ENCODE measurements at regions not wholly inside any gene's neighbourhood (a gene's known extent, or its start where the extent isn't known, plus 50 kb on each side); places are given as distances from the start of the nearest gene placed in this dataset.

DNA sequence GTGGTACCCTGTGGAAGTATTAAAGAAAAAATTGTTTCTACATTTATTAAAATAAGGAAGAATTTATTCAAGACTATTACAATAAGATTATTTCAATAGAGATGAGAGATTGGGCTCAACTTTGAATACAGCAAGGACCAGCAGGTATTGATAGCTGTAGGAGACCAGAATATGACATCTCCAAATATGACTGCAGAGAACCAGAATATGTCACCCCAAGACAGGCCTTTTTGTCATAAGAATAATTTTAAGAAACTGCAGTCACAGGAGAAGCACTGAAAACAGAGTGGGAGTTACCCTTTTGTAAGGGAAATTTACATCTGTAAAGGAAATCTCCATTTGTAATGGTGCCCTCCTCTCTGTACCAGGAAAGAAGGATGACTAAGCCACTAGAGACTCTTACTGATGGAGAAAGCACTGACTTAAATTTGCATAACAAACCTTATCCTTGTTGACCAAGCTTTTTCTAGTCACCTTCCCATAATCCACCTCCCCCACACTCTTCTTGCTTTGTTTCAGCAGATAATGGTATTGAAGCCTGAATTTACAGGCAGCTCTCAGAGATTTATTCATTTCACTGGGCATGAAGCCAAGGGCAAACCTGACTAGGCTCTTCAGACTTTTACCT, 145.1 kb upstream of the RMP24 start:
- no peaks in the 10 kb centered on the region for H3K4me1 ChIP-seq
- H3K4me3 ChIP-seq, result no peak overlapping the region
- ATAC-seq, result no peak
- no peaks in the 10 kb centered on the region for H3K9me3 ChIP-seq
- no peak for TF ChIP-seq POLR2A (IDR thresholded peaks at IDR 0.05)
- TF ChIP-seq, protein P1, sequence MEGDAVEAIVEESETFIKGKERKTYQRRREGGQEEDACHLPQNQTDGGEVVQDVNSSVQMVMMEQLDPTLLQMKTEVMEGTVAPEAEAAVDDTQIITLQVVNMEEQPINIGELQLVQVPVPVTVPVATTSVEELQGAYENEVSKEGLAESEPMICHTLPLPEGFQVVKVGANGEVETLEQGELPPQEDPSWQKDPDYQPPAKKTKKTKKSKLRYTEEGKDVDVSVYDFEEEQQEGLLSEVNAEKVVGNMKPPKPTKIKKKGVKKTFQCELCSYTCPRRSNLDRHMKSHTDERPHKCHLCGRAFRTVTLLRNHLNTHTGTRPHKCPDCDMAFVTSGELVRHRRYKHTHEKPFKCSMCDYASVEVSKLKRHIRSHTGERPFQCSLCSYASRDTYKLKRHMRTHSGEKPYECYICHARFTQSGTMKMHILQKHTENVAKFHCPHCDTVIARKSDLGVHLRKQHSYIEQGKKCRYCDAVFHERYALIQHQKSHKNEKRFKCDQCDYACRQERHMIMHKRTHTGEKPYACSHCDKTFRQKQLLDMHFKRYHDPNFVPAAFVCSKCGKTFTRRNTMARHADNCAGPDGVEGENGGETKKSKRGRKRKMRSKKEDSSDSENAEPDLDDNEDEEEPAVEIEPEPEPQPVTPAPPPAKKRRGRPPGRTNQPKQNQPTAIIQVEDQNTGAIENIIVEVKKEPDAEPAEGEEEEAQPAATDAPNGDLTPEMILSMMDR (IDR thresholded peaks at IDR 0.05), result no peak
- DNase-seq, result no peak
- H3K36me3 ChIP-seq, result no peaks in the 10 kb centered on the region
- no peak overlapping the region for H3K27ac ChIP-seq
- H3K27me3 ChIP-seq, result no peaks in the 10 kb centered on the region
- intact Hi-C loops (cut with DNase I), result no loop called here

DNA sequence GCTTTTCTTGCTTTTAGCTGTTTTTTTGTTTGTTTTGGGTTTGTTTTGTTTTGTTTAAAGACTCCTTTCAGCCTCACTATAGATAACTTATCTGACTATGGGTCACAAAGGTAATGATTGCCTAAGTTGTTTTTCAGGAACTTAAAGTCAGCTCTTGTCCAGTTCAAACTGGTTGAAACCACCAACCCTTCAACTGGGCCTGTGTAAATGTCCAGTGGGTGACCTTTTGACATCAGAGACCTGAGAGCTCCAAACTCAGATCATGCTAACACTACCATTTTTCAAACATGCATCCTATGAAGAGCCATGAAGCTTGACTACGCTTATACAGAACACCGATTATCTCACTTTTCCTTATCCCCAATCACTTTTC, 144.6 kb upstream of the RMP24 start:
- Histone ChIP-seq H3K4me1 (no peaks in the 10 kb centered on the region), H3K36me3 (no peaks in the 10 kb centered on the region), H3K4me3 (no peak overlapping the region), H3K27me3 (no peaks in the 10 kb centered on the region), H3K27ac (no peak overlapping the region), H3K9me3 (no peaks in the 10 kb centered on the region)
- DNase-seq (no peak), ATAC-seq (no peak)
- intact Hi-C loops (cut with DNase I), result no loop called here
- TF ChIP-seq POLR2A (IDR thresholded peaks at IDR 0.05), result no peak
- TF ChIP-seq, protein P1 (IDR thresholded peaks at IDR 0.05), result no peak
- WGBS (ENCODE audit: insufficient coverage, low coverage, low lambda C conversion rate, missing lambda C conversion rate), result 96% methylated on average over 2 of the region's 2 CpGs

DNA sequence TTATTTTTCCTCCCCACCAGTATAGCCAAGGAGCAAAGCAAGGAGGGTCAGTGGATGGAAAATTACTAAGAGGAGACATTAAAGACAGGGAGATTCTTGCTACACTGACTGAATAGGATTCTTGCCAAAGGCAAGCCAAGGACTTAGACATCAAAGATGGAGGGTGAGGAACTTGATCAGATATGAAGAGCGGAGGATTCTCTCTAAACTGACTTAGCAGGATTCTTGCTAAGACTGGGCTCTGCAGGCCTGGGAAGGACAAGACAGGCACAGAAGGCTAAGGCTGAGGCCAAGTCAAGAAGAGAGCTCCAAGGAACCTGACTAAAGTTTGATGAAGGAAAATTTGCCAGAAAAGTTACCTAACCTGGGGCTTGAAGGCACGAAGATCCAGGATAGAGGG, 143.9 kb upstream of the RMP24 start:
- no peak for ATAC-seq
- TF ChIP-seq, protein P1 (IDR thresholded peaks at IDR 0.05), result no peak
- TF ChIP-seq POLR2A (IDR thresholded peaks at IDR 0.05), result no peak
- Histone ChIP-seq H3K36me3 (no peaks in the 10 kb centered on the region), H3K27ac (no peak overlapping the region), H3K27me3 (no peaks in the 10 kb centered on the region), H3K4me1 (no peaks in the 10 kb centered on the region), H3K9me3 (no peaks in the 10 kb centered on the region), H3K4me3 (no peak overlapping the region)
- WGBS (ENCODE audit: insufficient coverage, low coverage, low lambda C conversion rate, missing lambda C conversion rate), result 90% methylated on average over 1 of the region's 2 CpGs
- intact Hi-C loops (cut with DNase I), result no loop called here
- DNase-seq, result no peak

DNA sequence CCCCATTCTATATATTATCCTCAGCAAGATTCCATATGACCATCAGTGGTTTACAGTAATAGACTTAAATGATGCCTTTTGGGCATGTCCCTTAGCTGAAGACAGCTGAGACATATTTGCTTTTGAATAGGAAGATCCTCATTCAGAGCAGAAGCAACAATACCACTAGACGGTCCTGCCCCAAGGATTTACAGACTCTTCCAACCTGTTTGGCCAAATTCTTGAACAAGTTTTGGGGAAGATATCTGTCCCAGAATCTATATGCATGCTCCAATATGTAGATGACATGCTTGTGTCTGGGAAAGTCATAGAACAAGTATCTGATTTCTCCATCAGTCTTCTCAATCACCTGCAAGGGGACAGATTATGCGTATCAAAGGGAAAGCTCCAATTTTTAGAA, 137.1 kb upstream of the RMP24 start:
- Histone ChIP-seq H3K4me3 (no peak overlapping the region), H3K9me3 (no peaks in the 10 kb centered on the region), H3K36me3 (no peaks in the 10 kb centered on the region), H3K27me3 (no peaks in the 10 kb centered on the region), H3K4me1 (no peaks in the 10 kb centered on the region), H3K27ac (no peak overlapping the region)
- WGBS (ENCODE audit: insufficient coverage, low coverage, low lambda C conversion rate, missing lambda C conversion rate), result 82% methylated on average over 2 of the region's 2 CpGs
- no peak for ATAC-seq
- TF ChIP-seq, protein P1 (IDR thresholded peaks at IDR 0.05), result no peak
- no peak for TF ChIP-seq POLR2A (IDR thresholded peaks at IDR 0.05)
- intact Hi-C loops (cut with DNase I), result no loop called here
- no peak for DNase-seq

DNA sequence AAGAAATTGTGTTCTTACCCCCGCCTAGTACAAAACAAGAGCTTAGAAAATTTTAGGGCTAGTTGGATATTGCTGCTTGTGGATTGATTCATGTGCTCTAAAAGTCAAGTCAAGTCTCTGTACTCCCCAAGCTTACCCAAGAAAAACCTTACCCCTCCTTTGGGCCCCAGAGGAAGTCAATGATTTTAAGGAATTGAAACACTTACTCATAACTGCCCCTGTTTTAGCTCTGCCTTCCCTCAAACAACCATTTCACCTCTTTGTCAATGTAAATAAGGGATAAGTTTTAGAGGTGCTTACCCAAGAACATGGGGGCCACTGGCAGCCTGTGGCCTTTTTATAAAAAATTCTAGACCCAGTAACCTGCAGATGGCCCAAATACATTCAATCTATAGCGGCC, 136.6 kb upstream of the RMP24 start:
- DNase-seq, result no peak
- intact Hi-C loops (cut with DNase I), result no loop called here
- no peak overlapping the region for H3K4me3 ChIP-seq
- TF ChIP-seq, protein P1 (IDR thresholded peaks at IDR 0.05), result no peak
- no peak for TF ChIP-seq POLR2A (IDR thresholded peaks at IDR 0.05)
- no peaks in the 10 kb centered on the region for H3K9me3 ChIP-seq
- H3K27ac ChIP-seq, result no peak overlapping the region
- no peaks in the 10 kb centered on the region for H3K4me1 ChIP-seq
- H3K27me3 ChIP-seq, result no peaks in the 10 kb centered on the region
- ATAC-seq, result peak in 2 of 4 donors; percentile 34 to 42
- 73% methylated on average over 2 of the region's 2 CpGs for WGBS (ENCODE audit: insufficient coverage, low coverage, low lambda C conversion rate, missing lambda C conversion rate)
- no peaks in the 10 kb centered on the region for H3K36me3 ChIP-seq
